GM21825 (cell line): ENCODE measurements at regions not wholly inside any gene's neighbourhood (a gene's known extent, or its start where the extent isn't known, plus 50 kb on each side); places are given as distances from the start of the nearest gene placed in this dataset.
"Not testable (repeated sequence)": the region's sequence is repeated elsewhere in the genome, so short reads cannot be mapped to it uniquely, and the experiment has no call there.

ENCODE experiments used
- ATAC-seq: cut with Tn5 transposase; IDR thresholded peaks from one replicate; pipeline ENCODE4 v1.9.1; 2021; ENCODE audit warnings: mild to moderate bottlenecking, moderate library complexity; ENCODE audit not compliant: unreplicated experiment

- ATAC-seq = no peak
Observed at GRCh38 chr10:25851548-25851947, 82.5 kb upstream of the MYO3A start.

GRCh38 chr10:25852364-25852941 lies 81.6 kb upstream of the MYO3A start:
- no peak for ATAC-seq

GRCh38 chr10:25858076-25858475 lies 76.0 kb upstream of the MYO3A start:
- no peak for ATAC-seq

GRCh38 chr10:25865267-25865666 lies 68.8 kb upstream of the MYO3A start:
- no peak for ATAC-seq

GRCh38 chr10:25867321-25867720 lies 66.7 kb upstream of the MYO3A start:
- no peak for ATAC-seq

- no peak for ATAC-seq
Observed at GRCh38 chr10:25869067-25869591, 64.9 kb upstream of the MYO3A start.

DNA sequence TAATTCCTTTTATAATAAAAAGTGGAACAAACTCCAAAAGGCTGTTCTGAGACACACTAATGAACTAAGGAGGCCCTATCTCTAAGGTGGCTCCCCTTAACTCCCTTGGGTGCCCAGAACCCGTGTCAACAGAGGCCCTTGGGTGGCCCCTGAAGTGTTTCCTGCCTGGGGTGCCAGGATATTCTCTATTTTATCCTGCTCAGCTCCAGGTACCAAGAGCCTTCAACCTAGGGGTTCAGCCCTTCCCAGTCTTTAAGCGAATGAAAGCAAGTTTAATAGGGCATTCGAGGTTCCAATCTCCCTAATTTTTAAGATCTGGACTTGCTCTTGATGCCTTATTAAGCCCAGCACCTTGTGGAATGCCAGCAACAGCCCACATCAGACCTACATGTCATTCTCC lies 64.4 kb upstream of the MYO3A start:
- ATAC-seq = no peak

- ATAC-seq = not testable (repeated sequence)
Observed at GRCh38 chr10:25874402-25874801, 59.6 kb upstream of the MYO3A start.

- ATAC-seq = peak; percentile 91
Observed at GRCh38 chr10:25875556-25876165, 58.4 kb upstream of the MYO3A start.

DNA sequence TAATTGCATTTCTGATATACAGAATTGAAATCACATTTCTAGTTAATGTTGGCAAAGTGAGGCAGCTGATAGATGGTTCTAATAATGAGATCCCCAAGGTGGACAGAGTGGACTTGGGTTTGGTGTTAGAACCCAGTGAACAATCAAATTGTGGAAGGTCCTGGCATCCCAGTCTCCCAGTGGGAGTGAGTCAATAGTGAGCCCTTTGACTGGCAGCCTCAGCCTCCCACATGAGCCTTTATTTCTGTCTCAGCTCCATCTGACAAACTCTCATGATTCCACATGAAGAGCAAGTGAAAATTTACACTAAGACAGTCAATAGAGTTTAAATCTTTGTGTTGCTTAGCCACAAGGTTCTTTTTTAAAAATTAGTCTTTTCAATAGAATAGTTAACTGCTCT lies 56.7 kb upstream of the MYO3A start:
- no peak for ATAC-seq
